GM23338 (cell line): ENCODE measurements at regions not wholly inside any gene's neighbourhood (a gene's known extent, or its start where the extent isn't known, plus 50 kb on each side); places are given as distances from the start of the nearest gene placed in this dataset.

Source experiments
- ATAC-seq: fragments of 200-7000 bp; cut with Tn5 transposase; 3 replicates; pipeline ENCODE4 v1.9.1; 2020
- DNase-seq: peaks from one replicate; pipeline ENCODE4 v3.0.0-alpha.2; 2015; ENCODE audit warnings: low spot score
- H2AFZ ChIP-seq: fragments of 200-600 bp; sonication (generic); 2 replicates; pipeline ENCODE4 v1.8.0; 2016; ENCODE audit warnings: antibody characterized with exemption, mild to moderate bottlenecking, moderate library complexity
- H3F3A ChIP-seq: fragments of 200-600 bp; sonication (generic); replicated peaks from 2 replicates; pipeline ENCODE4 v1.8.0; 2017; ENCODE audit warnings: antibody characterized with exemption, mixed run types, low read depth
- H3K27ac ChIP-seq: fragments of 200-600 bp; sonication (generic); 2 replicates; pipeline ENCODE4 v1.6.1; 2016; ENCODE audit warnings: low read depth
- H3K27me3 ChIP-seq: fragments of 200-600 bp; sonication (generic); 2 replicates; pipeline ENCODE4 v1.8.0; 2016; ENCODE audit warnings: mild to moderate bottlenecking, mixed run types, moderate library complexity; ENCODE audit not compliant: insufficient read depth
- H3K36me3 ChIP-seq: fragments of 200-600 bp; sonication (generic); 2 replicates; pipeline ENCODE4 v1.8.0; 2016; ENCODE audit warnings: mild to moderate bottlenecking; ENCODE audit not compliant: insufficient read depth
- H3K4me1 ChIP-seq: fragments of 200-600 bp; sonication (generic); 2 replicates; pipeline ENCODE4 v1.8.0; 2016; ENCODE audit warnings: mild to moderate bottlenecking, moderate library complexity; ENCODE audit not compliant: insufficient read depth
- H3K4me2 ChIP-seq: fragments of 200-600 bp; sonication (generic); 2 replicates; pipeline ENCODE4 v1.7.1; 2017; ENCODE audit warnings: mixed run types
- H3K4me3 ChIP-seq: fragments of 200-600 bp; sonication (generic); 2 replicates; pipeline ENCODE4 v1.6.1; 2016; ENCODE audit warnings: mixed run types
- H3K79me2 ChIP-seq: fragments of 200-600 bp; sonication (generic); replicated peaks from 2 replicates; pipeline ENCODE4 v1.8.0; 2017; ENCODE audit warnings: mild to moderate bottlenecking; ENCODE audit not compliant: insufficient read depth
- H3K9me2 ChIP-seq: fragments of 200-600 bp; sonication (generic); 2 replicates; pipeline ENCODE4 v1.8.0; 2017; ENCODE audit not compliant: insufficient read depth
- H4K20me1 ChIP-seq: fragments of 200-600 bp; sonication (generic); replicated peaks from 2 replicates; pipeline ENCODE4 v1.8.0; 2017; ENCODE audit warnings: mild to moderate bottlenecking; ENCODE audit not compliant: insufficient read depth
- H3K27ac Mint-ChIP-seq: 2 replicates; pipeline ENCODE4 v1.8.0; 2020; ENCODE audit warnings: inconsistent platforms, mild to moderate bottlenecking, moderate library complexity, mixed read lengths
- H3K27me3 Mint-ChIP-seq: 3 replicates; pipeline ENCODE4 v1.8.0; 2022; ENCODE audit warnings: low read depth, mild to moderate bottlenecking, moderate library complexity, mixed read lengths, inconsistent platforms; ENCODE audit not compliant: insufficient read depth, poor library complexity
- H3K36me3 Mint-ChIP-seq: 3 replicates; pipeline ENCODE4 v1.8.0; 2021; ENCODE audit warnings: low read depth, mild to moderate bottlenecking, inconsistent platforms, moderate library complexity, mixed read lengths
- H3K4me1 Mint-ChIP-seq: 3 replicates; pipeline ENCODE4 v1.8.0; 2020; ENCODE audit warnings: mild to moderate bottlenecking, inconsistent platforms, mixed read lengths
- H3K4me3 Mint-ChIP-seq: 3 replicates; pipeline ENCODE4 v1.8.0; 2021; ENCODE audit warnings: moderate library complexity, mild to moderate bottlenecking, inconsistent platforms, mixed read lengths
- H3K9me3 Mint-ChIP-seq: 3 replicates; pipeline ENCODE4 v1.8.0; 2020; ENCODE audit warnings: moderate library complexity, mild to moderate bottlenecking, inconsistent platforms, mixed read lengths
- EZH2 ChIP-seq: fragments of 200-600 bp; sonication (generic); IDR thresholded peaks from one replicate; pipeline ENCODE4 v1.8.0; 2017; ENCODE audit warnings: antibody characterized with exemption, mild to moderate bottlenecking, low read depth; ENCODE audit not compliant: unreplicated experiment
- EZH2phosphoT487 ChIP-seq: fragments of 200-600 bp; sonication (generic); IDR thresholded peaks from one replicate; pipeline ENCODE4 v1.8.1; 2018; ENCODE audit warnings: antibody characterized with exemption; ENCODE audit not compliant: unreplicated experiment
- JUNB ChIP-seq: IDR thresholded peaks from one replicate; pipeline ENCODE4 v1.6.1; 2016; ENCODE audit warnings: antibody characterized with exemption; ENCODE audit not compliant: unreplicated experiment
- NANOG ChIP-seq: IDR thresholded peaks from 2 replicates; pipeline ENCODE4 v1.6.1; 2016; ENCODE audit warnings: antibody characterized with exemption, borderline replicate concordance
- POLR2AphosphoS5 ChIP-seq: IDR thresholded peaks from 2 replicates; pipeline ENCODE4 v1.6.1; 2016; ENCODE audit warnings: antibody characterized with exemption, low read depth
- ZNF114 ChIP-seq: fragments of 250-450 bp; sonication (Bioruptor Pico); IDR thresholded peaks from 2 replicates; pipeline ENCODE4 v1.5.0; 2020; ENCODE audit warnings: mild to moderate bottlenecking, moderate library complexity
- ZNF331 ChIP-seq: fragments of 250-450 bp; sonication (Bioruptor Pico); IDR thresholded peaks from 2 replicates; pipeline ENCODE4 v1.5.0; 2020; ENCODE audit warnings: low read depth, mild to moderate bottlenecking, moderate library complexity
- TF ChIP-seq, protein P1 (sequence below): fragments of 250-450 bp; sonication (Bioruptor Pico); IDR thresholded peaks from 2 replicates; pipeline ENCODE4 v1.5.0; 2020; ENCODE audit warnings: mild to moderate bottlenecking, moderate library complexity
- TF ChIP-seq, protein P2 (sequence below): IDR thresholded peaks from 2 replicates; pipeline ENCODE4 v1.6.1; 2016; ENCODE audit warnings: antibody characterized with exemption
- TF ChIP-seq, protein P3 (sequence below), 2 experiments: fragments of 200-600 bp in 1 of 2; sonication (generic) in 1 of 2; conservative IDR thresholded peaks; 2 replicates each; pipeline versions ENCODE4 v1.5.1 to v1.6.1; 2016 to 2017; ENCODE audit warnings: antibody characterized with exemption in 2 of 2, low read depth in 2 of 2, mild to moderate bottlenecking in 2 of 2, moderate library complexity in 1 of 2

DNA sequence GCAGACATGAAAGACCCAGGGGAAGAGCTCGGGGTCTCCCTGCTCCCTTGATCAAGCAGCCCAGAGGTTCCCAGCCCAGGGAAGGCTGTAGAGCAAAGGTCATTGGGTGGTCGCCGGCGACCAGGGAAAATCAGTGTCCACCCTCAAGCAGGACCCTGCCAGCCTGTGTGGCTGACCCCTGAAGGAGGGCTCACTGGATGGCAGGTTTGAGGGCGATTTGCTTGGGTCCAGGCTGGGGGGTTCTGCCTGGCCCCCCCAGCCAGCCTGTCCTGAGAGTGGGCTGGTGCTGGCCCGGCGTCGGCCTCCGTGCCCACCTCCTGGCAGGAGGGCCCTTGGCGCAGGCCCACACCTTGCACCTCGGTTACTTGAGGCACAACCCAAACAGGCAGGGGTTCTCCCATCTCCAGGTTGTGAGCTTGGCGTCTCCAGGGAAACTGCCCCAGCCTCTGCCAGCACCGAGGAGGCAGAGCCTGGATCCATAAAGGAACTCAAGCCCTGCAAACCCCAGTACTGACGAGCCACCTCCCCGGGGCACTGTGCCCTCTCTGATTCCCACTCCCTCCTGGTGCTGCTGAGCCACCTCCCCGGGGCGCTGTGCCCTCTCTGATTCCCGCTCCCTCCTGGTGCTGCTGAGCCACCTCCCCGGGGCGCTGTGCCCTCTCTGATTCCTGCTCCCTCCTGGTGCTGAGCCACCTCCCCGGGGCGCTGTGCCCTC, 329.0 kb upstream of the SFSWAP start (continued):
- TF ChIP-seq, protein P1, sequence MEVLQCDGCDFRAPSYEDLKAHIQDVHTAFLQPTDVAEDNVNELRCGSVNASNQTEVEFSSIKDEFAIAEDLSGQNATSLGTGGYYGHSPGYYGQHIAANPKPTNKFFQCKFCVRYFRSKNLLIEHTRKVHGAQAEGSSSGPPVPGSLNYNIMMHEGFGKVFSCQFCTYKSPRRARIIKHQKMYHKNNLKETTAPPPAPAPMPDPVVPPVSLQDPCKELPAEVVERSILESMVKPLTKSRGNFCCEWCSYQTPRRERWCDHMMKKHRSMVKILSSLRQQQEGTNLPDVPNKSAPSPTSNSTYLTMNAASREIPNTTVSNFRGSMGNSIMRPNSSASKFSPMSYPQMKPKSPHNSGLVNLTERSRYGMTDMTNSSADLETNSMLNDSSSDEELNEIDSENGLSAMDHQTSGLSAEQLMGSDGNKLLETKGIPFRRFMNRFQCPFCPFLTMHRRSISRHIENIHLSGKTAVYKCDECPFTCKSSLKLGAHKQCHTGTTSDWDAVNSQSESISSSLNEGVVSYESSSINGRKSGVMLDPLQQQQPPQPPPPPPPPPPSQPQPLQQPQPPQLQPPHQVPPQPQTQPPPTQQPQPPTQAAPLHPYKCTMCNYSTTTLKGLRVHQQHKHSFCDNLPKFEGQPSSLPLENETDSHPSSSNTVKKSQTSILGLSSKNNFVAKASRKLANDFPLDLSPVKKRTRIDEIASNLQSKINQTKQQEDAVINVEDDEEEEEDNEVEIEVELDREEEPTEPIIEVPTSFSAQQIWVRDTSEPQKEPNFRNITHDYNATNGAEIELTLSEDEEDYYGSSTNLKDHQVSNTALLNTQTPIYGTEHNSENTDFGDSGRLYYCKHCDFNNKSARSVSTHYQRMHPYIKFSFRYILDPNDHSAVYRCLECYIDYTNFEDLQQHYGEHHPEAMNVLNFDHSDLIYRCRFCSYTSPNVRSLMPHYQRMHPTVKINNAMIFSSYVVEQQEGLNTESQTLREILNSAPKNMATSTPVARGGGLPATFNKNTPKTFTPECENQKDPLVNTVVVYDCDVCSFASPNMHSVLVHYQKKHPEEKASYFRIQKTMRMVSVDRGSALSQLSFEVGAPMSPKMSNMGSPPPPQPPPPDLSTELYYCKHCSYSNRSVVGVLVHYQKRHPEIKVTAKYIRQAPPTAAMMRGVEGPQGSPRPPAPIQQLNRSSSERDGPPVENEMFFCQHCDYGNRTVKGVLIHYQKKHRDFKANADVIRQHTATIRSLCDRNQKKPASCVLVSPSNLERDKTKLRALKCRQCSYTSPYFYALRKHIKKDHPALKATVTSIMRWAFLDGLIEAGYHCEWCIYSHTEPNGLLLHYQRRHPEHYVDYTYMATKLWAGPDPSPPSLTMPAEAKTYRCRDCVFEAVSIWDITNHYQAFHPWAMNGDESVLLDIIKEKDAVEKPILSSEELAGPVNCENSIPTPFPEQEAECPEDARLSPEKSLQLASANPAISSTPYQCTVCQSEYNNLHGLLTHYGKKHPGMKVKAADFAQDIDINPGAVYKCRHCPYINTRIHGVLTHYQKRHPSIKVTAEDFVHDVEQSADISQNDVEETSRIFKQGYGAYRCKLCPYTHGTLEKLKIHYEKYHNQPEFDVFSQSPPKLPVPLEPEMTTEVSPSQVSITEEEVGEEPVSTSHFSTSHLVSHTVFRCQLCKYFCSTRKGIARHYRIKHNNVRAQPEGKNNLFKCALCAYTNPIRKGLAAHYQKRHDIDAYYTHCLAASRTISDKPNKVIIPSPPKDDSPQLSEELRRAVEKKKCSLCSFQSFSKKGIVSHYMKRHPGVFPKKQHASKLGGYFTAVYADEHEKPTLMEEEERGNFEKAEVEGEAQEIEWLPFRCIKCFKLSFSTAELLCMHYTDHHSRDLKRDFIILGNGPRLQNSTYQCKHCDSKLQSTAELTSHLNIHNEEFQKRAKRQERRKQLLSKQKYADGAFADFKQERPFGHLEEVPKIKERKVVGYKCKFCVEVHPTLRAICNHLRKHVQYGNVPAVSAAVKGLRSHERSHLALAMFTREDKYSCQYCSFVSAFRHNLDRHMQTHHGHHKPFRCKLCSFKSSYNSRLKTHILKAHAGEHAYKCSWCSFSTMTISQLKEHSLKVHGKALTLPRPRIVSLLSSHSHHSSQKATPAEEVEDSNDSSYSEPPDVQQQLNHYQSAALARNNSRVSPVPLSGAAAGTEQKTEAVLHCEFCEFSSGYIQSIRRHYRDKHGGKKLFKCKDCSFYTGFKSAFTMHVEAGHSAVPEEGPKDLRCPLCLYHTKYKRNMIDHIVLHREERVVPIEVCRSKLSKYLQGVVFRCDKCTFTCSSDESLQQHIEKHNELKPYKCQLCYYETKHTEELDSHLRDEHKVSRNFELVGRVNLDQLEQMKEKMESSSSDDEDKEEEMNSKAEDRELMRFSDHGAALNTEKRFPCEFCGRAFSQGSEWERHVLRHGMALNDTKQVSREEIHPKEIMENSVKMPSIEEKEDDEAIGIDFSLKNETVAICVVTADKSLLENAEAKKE (CRISPR knock-in tag) = no peak
- TF ChIP-seq EZH2phosphoT487 (no peak), ZNF331 (no peak), POLR2AphosphoS5 (no peak)
- TF ChIP-seq, protein P2, sequence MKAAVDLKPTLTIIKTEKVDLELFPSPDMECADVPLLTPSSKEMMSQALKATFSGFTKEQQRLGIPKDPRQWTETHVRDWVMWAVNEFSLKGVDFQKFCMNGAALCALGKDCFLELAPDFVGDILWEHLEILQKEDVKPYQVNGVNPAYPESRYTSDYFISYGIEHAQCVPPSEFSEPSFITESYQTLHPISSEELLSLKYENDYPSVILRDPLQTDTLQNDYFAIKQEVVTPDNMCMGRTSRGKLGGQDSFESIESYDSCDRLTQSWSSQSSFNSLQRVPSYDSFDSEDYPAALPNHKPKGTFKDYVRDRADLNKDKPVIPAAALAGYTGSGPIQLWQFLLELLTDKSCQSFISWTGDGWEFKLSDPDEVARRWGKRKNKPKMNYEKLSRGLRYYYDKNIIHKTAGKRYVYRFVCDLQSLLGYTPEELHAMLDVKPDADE = no peak

- H3K9me2 ChIP-seq = no peaks in the 10 kb centered on the region
- ATAC-seq (no peak), DNase-seq (no peak)
- peaks cover 7% of the 10 kb centered on the region for H3K4me1 ChIP-seq
- H3K4me2 ChIP-seq = no peak overlapping the region
- H3K4me3 ChIP-seq = no peak overlapping the region
- no peak overlapping the region for H3K4me3 Mint-ChIP-seq
- H3K27me3 ChIP-seq = no peaks in the 10 kb centered on the region
- no peaks in the 10 kb centered on the region for H4K20me1 ChIP-seq
- H3K9me3 Mint-ChIP-seq = no peaks in the 10 kb centered on the region
- peaks cover 11% of the 10 kb centered on the region for H3K27me3 Mint-ChIP-seq
- 0 out of 2 replicates have a peak overlapping the region, but pooled peaks have one; percentile 14 for H3K27ac Mint-ChIP-seq
- H2AFZ ChIP-seq = no peak overlapping the region
- peaks cover 27% of the 10 kb centered on the region for H3K4me1 Mint-ChIP-seq
- H3K27ac ChIP-seq = no peak overlapping the region
- no peaks in the 10 kb centered on the region for H3K36me3 ChIP-seq
- H3K36me3 Mint-ChIP-seq = no peaks in the 10 kb centered on the region
- H3F3A ChIP-seq = no peaks in the 10 kb centered on the region
- H3K79me2 ChIP-seq = no peaks in the 10 kb centered on the region
- TF ChIP-seq EZH2phosphoT487 (no peak), EZH2 (no peak), ZNF114 (CRISPR knock-in tag) (no peak), NANOG (no peak), JUNB (no peak)
- TF ChIP-seq, protein P3, sequence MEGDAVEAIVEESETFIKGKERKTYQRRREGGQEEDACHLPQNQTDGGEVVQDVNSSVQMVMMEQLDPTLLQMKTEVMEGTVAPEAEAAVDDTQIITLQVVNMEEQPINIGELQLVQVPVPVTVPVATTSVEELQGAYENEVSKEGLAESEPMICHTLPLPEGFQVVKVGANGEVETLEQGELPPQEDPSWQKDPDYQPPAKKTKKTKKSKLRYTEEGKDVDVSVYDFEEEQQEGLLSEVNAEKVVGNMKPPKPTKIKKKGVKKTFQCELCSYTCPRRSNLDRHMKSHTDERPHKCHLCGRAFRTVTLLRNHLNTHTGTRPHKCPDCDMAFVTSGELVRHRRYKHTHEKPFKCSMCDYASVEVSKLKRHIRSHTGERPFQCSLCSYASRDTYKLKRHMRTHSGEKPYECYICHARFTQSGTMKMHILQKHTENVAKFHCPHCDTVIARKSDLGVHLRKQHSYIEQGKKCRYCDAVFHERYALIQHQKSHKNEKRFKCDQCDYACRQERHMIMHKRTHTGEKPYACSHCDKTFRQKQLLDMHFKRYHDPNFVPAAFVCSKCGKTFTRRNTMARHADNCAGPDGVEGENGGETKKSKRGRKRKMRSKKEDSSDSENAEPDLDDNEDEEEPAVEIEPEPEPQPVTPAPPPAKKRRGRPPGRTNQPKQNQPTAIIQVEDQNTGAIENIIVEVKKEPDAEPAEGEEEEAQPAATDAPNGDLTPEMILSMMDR (conservative IDR thresholded peaks at IDR 0.05; ENCODE audit: low read depth in 2 of 2) = no peak
- TF ChIP-seq, protein P2 = no peak
Observed at GRCh38 chr12:131383291-131383690, 327.6 kb upstream of the SFSWAP start.
